ENCODE measurements at regions not wholly inside any gene's neighbourhood (a gene's known extent, or its start where the extent isn't known, plus 50 kb on each side); places are given as distances from the start of the nearest gene placed in this dataset.

GRCh38 chr2:43082111-43082894, 144.1 kb downstream of the ZFP36L2 start:
- H3K4me3 ChIP-seq (ENCODE audit: low read depth, low read length), result no peak overlapping the region
- TF ChIP-seq, protein P1, sequence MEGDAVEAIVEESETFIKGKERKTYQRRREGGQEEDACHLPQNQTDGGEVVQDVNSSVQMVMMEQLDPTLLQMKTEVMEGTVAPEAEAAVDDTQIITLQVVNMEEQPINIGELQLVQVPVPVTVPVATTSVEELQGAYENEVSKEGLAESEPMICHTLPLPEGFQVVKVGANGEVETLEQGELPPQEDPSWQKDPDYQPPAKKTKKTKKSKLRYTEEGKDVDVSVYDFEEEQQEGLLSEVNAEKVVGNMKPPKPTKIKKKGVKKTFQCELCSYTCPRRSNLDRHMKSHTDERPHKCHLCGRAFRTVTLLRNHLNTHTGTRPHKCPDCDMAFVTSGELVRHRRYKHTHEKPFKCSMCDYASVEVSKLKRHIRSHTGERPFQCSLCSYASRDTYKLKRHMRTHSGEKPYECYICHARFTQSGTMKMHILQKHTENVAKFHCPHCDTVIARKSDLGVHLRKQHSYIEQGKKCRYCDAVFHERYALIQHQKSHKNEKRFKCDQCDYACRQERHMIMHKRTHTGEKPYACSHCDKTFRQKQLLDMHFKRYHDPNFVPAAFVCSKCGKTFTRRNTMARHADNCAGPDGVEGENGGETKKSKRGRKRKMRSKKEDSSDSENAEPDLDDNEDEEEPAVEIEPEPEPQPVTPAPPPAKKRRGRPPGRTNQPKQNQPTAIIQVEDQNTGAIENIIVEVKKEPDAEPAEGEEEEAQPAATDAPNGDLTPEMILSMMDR (IDR thresholded peaks at IDR 0.05; ENCODE audit: borderline replicate concordance, insufficient read depth, low read depth, low read length), result no peak

DNA sequence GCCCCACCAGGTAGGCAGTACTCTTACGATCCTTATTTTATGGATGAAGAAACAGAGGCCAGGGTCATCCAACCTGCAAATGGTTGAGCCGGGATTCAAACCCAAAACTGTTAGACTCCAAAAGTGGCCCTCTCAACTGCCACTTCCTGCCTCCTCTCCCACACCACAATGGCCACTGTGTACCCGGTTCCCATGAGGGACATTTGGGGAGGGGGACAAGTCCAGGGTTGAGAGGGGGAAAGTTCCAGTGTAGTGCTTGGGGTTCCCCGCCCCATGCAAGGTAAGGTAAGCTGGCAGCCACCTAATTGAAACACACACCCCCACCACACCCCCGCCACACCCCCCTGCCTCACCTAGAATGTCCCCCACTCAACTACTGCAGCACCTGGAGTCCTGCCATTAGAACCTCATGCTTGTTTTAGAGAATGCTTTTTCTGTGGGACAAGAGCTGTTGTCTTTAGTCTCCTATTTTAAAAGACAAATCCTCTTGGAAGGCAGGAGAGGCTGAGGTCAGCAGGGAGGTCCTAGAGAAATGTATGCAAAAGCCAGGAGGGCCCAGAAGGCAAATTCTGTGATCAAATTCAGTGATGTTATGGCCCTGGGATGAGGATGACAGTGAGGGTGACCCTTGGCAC, 145.2 kb downstream of the ZFP36L2 start:
- TF ChIP-seq, protein P1 (IDR thresholded peaks at IDR 0.05; ENCODE audit: borderline replicate concordance, insufficient read depth, low read depth, low read length), result no peak
- no peak overlapping the region for H3K4me3 ChIP-seq (ENCODE audit: low read depth, low read length)

DNA sequence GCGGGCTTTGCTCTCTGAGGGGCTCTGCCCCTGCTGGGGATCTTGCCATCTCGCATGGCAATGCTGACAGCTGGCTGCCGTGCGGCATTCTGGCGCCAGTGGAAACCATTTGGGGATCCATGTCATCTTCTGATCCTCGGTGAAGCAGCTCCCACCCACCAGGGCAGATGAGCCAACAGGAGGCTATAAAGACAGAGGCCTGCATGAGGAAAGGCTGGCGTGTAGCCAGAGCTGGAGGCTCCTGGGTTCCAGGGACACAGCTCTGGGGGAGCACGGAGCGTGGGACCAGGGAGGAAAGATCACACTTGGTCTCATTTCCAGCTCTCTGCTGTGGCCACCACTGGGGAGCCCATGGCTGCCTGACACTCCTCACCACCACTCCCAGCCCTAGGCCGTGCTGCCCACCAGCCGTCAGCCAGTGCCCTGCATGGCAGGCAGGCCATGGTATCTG, 145.8 kb downstream of the ZFP36L2 start:
- TF ChIP-seq, protein P1 (IDR thresholded peaks at IDR 0.05; ENCODE audit: borderline replicate concordance, insufficient read depth, low read depth, low read length), result no peak
- no peak overlapping the region for H3K4me3 ChIP-seq (ENCODE audit: low read depth, low read length)

- TF ChIP-seq, protein P1 (IDR thresholded peaks at IDR 0.05; ENCODE audit: borderline replicate concordance, insufficient read depth, low read depth, low read length), result no peak
- no peak overlapping the region for H3K4me3 ChIP-seq (ENCODE audit: low read depth, low read length)
Measured at GRCh38 chr2:43078781-43079755, 147.3 kb downstream of the ZFP36L2 start.

GRCh38 chr2:43078301-43078700, 148.1 kb downstream of the ZFP36L2 start:
- no peak overlapping the region for H3K4me3 ChIP-seq (ENCODE audit: low read depth, low read length)
- TF ChIP-seq, protein P1 (IDR thresholded peaks at IDR 0.05; ENCODE audit: borderline replicate concordance, insufficient read depth, low read depth, low read length), result no peak

GRCh38 chr2:43077876-43078275, 148.5 kb downstream of the ZFP36L2 start:
- TF ChIP-seq, protein P1 (IDR thresholded peaks at IDR 0.05; ENCODE audit: borderline replicate concordance, insufficient read depth, low read depth, low read length), result no peak
- H3K4me3 ChIP-seq (ENCODE audit: low read depth, low read length), result no peak overlapping the region

Data from GM12875 (cell line).